AG04449 (cell line): ENCODE measurements at regions not wholly inside any gene's neighbourhood (a gene's known extent, or its start where the extent isn't known, plus 50 kb on each side); places are given as distances from the start of the nearest gene placed in this dataset.
A peak's percentile ranks its signal among the peaks of the same experiment; 100 is the strongest.
"Not testable (repeated sequence)": the region's sequence is repeated elsewhere in the genome, so short reads cannot be mapped to it uniquely, and the experiment has no call there.

Experiments
- CTCF ChIA-PET: fragments of 350-600 bp; formaldehyde crosslinking; extraction: SDS; loops from one replicate; lab custom pipeline; 2021; ENCODE audit warnings: antibody characterized with exemption; lab: Yijun Ruan, JAX
- POLR2A ChIA-PET: fragments of 400-600, 350-600 bp; formaldehyde crosslinking; extraction: SDS; loops from one replicate; lab custom pipeline; 2020; ENCODE audit warnings: antibody characterized with exemption, inconsistent platforms; lab: Yijun Ruan, JAX
- DNase-seq: peaks from one replicate; pipeline ENCODE4 v3.0.0-alpha.2; 2010; ENCODE audit warnings: low read depth, low spot score
- H3K4me3 ChIP-seq: 2 replicates; pipeline ENCODE4 v1.5.1; 2011; ENCODE audit warnings: low read depth, mild to moderate bottlenecking, control low read depth, low read length
- TF ChIP-seq, protein P1 (sequence below): IDR thresholded peaks from one replicate; pipeline ENCODE4 v1.5.1; 2011; ENCODE audit warnings: mild to moderate bottlenecking, moderate library complexity, low read length, control low read depth, inconsistent platforms; ENCODE audit not compliant: insufficient read depth; ENCODE audit errors: missing control alignments

DNA sequence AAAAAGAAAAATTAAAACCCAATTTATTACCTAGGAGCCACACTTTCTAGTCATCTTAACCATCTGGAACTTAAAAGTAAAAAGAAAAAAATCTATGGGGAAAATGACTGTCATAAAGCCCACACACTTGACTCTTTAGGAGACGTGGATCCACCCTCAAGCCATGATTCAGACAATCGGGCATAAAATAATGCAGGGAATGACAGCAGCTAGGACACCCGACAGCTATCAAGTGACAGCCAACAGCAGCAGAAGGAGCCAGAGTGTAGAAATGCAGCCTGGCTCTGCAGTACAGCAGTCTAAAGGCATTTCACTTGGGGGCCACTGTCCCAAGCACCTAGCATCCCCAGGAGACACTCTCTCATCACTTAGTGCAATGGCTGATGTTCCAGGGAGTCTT is 226.9 kb downstream of the CAAP1 start:
- CTCF ChIA-PET, result no interaction called here
- no peak for DNase-seq
- TF ChIP-seq, protein P1, sequence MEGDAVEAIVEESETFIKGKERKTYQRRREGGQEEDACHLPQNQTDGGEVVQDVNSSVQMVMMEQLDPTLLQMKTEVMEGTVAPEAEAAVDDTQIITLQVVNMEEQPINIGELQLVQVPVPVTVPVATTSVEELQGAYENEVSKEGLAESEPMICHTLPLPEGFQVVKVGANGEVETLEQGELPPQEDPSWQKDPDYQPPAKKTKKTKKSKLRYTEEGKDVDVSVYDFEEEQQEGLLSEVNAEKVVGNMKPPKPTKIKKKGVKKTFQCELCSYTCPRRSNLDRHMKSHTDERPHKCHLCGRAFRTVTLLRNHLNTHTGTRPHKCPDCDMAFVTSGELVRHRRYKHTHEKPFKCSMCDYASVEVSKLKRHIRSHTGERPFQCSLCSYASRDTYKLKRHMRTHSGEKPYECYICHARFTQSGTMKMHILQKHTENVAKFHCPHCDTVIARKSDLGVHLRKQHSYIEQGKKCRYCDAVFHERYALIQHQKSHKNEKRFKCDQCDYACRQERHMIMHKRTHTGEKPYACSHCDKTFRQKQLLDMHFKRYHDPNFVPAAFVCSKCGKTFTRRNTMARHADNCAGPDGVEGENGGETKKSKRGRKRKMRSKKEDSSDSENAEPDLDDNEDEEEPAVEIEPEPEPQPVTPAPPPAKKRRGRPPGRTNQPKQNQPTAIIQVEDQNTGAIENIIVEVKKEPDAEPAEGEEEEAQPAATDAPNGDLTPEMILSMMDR, result no peak
- POLR2A ChIA-PET, result no interaction called here
- no peak overlapping the region for H3K4me3 ChIP-seq

DNA sequence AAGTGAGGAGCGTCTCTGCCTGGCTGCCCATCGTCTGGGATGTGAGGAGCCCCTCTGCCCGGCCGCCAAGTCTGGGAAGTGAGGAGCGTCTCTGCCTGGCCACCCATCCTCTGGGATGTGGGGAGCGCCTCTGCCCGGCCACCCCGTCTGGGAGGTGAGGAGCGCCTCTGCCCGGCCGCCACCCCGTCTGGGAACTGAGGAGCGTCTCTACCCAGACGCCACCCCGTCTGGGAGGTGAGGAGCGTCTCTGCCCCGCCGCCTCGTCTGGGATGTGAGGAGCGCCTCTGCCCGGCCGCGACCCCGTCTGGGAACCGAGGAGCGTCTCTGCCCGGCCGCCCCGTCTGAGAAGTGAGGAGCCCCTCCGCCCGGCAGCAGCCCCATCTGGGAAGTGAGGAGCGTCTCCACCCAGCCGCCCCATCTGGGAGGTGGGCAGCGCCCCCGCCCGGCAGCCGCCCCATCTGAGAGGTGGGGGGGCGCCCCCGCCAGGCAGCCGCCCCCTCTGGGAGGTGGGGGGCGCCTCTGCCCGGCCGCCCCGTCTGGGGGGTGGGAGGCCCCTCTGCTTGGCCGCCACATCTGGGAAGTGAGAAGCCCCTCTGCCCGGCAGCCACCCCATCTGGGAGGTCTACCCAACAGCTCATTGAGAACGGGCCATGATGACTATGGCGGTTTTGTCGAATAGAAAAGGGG is 228.4 kb downstream of the CAAP1 start:
- DNase-seq, CTCF ChIA-PET, POLR2A ChIA-PET, H3K4me3 ChIP-seq: not testable (repeated sequence)

DNA sequence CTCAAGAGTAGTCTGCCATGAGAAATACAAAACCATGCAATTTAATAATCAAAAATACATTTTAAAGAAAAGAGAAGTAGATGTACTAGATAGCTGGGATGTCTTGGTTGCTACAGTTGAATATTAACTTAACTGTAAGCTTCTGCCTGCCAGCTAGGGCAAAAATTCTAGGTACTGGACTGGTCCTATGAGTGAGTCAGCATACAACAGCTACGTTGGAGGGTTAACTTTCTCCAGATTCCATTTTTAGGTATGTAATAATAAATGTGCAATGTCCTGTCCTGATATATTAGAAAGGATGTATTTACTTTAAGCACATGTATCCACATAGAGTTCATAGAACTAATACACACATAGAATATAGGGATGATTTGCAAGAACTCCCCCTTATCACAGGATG is 230.1 kb downstream of the CAAP1 start:
- POLR2A ChIA-PET, result no interaction called here
- H3K4me3 ChIP-seq, result no peak overlapping the region
- DNase-seq, result no peak
- TF ChIP-seq, protein P1, result no peak
- CTCF ChIA-PET, result interaction anchor here (0.6 to 1.3 kb wide), 2 partner anchors 9 to 105 kb away, joined by 3 read pairs; no protein-coding TSS in a partner anchor

DNA sequence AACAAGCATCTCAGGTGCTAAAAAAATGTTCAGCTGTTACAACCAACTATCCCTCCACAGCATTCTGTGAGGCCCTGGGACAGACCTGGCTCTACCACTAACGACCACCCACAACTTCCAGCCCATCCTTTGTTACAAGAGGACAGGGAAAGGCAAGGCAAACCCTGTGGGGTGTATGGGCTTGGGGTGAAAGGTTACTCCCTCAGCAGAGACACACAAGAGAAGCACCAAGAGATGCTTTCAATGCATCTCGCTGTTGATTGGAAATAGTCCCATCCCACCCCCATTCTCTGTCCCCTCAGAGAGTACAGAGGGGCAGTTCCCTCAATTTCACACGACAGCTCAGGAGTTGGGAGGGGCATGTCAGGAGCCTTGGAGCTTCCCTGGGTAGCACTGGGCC is 234.1 kb downstream of the CAAP1 start:
- DNase-seq, result no peak
- CTCF ChIA-PET, result no interaction called here
- POLR2A ChIA-PET, result no interaction called here
- TF ChIP-seq, protein P1, result no peak
- H3K4me3 ChIP-seq, result no peak overlapping the region

DNA sequence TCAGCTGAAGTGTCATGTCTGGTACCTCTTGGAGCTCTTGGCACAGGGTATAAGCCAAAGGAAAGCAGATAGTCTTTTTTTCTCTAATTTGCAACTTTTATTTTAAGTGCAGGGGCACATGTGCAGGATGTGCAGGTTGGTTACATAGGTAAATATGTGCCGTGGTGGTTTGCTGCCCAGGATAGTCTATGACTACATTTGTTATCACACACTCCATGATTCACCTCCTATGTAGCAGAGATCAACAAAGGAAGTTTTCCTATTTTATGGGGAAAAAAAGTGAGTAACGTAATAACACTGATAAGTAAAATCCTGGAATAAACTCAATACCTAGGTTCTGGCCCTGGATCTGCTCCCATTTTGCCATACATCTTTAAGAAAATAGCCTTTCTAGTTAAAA is 234.6 kb downstream of the CAAP1 start:
- TF ChIP-seq, protein P1, result no peak
- no peak overlapping the region for H3K4me3 ChIP-seq
- CTCF ChIA-PET, result no interaction called here
- POLR2A ChIA-PET, result no interaction called here
- DNase-seq, result no peak

DNA sequence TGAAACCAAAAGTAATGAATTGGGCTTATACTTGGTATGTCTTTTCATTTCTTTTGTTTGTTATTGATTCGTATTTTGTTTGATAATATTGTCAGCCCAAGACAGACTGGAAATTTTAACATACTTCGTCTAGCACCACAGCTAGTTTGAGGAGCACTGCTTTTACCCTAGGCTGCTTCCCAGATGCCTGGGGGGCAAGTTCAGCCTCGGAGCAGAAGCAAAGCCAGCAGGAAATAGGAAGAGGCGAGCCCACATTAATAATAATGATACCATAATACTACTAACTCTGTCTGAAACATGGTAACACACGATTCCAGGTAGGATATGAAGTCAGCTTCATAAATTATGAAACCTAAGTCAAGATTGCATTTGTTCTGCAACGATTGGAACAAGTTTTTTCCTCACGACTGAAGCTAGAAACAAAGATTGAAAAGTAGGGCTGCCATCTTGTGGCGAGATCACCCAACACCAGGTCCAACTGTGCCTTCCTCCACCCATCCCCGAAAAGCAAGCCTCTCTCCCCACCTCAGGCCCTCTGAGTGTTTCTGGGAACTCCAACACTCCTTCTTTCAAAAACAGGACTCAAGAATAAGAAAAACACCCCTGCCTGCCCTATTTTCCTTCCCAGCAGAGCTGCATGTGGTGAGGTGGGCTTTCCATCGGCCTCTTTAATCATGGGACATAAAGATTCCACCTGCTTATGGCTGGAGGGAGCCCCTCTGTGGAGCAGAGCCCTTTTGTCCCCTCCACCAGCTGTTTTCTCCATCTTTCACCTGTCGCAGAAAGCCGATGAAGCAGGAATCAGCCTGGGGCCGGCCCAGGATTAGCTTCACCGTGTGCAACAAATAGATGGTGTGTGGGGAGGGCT is 236.4 kb downstream of the CAAP1 start:
- ChIA-PET POLR2A (no interaction called here), CTCF (interaction anchor here (0.6 to 2.3 kb wide), 13 partner anchors 11 to 1306 kb away, joined by 3 to 9 read pairs (median 3); no protein-coding TSS in a partner anchor)
- TF ChIP-seq, protein P1, result peak; percentile 52
- DNase-seq, result no peak
- peak overlapping the region; percentile 25 for H3K4me3 ChIP-seq
